DOHH2 (cell line): ENCODE measurements at regions not wholly inside any gene's neighbourhood (a gene's known extent, or its start where the extent isn't known, plus 50 kb on each side); places are given as distances from the start of the nearest gene placed in this dataset.

Experiments
- EZH2phosphoT487 ChIP-seq: fragments of 200-600 bp; sonication (generic); IDR thresholded peaks from 2 replicates; pipeline ENCODE4 v1.6.1; 2017; ENCODE audit warnings: borderline replicate concordance, mild to moderate bottlenecking, antibody characterized with exemption, low read length, moderate library complexity, mixed read lengths
- TF ChIP-seq, protein P1 (sequence below): fragments of 200-600 bp; sonication (generic); IDR thresholded peaks from one replicate; pipeline ENCODE4 v1.5.1; 2014; ENCODE audit warnings: antibody characterized with exemption, mild to moderate bottlenecking, low read depth, low read length; ENCODE audit not compliant: poor library complexity, severe bottlenecking

DNA sequence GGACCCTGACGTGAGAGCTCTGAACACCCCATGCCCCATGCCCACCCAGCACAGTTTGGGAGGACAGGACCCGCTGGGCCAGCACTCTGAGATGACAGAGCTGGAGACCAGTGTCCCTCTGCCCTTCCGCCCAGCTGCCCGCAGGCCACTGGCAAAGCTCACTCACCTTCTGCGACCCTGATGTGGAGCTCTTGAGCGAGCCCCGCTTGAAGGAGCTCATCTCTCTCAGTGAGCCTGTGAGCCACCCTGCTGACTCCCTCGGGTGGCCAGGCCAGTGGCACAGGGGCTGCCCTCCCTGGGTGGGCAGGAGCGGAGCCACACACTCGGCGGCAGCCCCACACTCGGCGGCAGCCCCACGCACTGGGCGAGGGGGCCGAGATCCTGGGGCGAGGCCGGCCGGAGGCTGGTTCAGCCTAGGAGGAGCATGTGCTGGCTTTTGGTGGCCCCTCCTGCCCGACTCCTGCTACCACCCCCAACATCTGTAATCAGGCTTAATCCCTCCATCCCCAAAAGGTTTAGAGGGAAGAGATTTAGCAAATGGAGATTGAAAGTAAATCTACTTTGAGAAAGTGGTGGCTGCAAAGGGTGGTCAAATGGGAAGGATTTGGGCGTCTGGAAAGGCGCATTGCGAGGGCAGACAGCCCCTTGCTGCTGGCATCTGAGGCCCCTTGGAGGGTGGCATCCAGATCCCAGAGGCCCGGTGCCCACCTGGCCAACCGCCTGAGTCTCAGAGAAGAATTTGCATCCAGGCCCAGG, 59.4 kb upstream of the TRPM1 start:
- TF ChIP-seq, protein P1, sequence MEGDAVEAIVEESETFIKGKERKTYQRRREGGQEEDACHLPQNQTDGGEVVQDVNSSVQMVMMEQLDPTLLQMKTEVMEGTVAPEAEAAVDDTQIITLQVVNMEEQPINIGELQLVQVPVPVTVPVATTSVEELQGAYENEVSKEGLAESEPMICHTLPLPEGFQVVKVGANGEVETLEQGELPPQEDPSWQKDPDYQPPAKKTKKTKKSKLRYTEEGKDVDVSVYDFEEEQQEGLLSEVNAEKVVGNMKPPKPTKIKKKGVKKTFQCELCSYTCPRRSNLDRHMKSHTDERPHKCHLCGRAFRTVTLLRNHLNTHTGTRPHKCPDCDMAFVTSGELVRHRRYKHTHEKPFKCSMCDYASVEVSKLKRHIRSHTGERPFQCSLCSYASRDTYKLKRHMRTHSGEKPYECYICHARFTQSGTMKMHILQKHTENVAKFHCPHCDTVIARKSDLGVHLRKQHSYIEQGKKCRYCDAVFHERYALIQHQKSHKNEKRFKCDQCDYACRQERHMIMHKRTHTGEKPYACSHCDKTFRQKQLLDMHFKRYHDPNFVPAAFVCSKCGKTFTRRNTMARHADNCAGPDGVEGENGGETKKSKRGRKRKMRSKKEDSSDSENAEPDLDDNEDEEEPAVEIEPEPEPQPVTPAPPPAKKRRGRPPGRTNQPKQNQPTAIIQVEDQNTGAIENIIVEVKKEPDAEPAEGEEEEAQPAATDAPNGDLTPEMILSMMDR: no peak
- TF ChIP-seq EZH2phosphoT487: no peak
